BLaER1 treated with 17β-estradiol and CSF1 and Interleukin-3, amounts not matched to agents 10 nM and 100 nM (cell line): ENCODE measurements at regions not wholly inside any gene's neighbourhood (a gene's known extent, or its start where the extent isn't known, plus 50 kb on each side); places are given as distances from the start of the nearest gene placed in this dataset.

Experiments
- H3K27ac ChIP-seq, 11 experiments: shearing (Covaris generic); formaldehyde crosslinking; 2 replicates each; pipeline ENCODE4 v1.8.1; 2022
- H3K27me3 ChIP-seq, 11 experiments: shearing (Covaris generic); formaldehyde crosslinking; 2 replicates each; pipeline ENCODE4 v1.8.1; 2022
- H3K36me3 ChIP-seq, 11 experiments: shearing (Covaris generic); formaldehyde crosslinking; 2 replicates each; pipeline ENCODE4 v1.8.1; 2022
- H3K4me1 ChIP-seq, 10 experiments: shearing (Covaris generic); formaldehyde crosslinking; 2 replicates each; pipeline ENCODE4 v1.8.1; 2022
- H3K4me2 ChIP-seq, 11 experiments: shearing (Covaris generic); formaldehyde crosslinking; 2 replicates each; pipeline ENCODE4 v1.8.1; 2022
- H3K4me3 ChIP-seq, 10 experiments: shearing (Covaris generic); formaldehyde crosslinking; 2 replicates each; pipeline ENCODE4 v1.8.1; 2022
- H3K9ac ChIP-seq, 11 experiments: shearing (Covaris generic); formaldehyde crosslinking; 2 replicates each; pipeline ENCODE4 v1.8.1; 2022
- H3K9me3 ChIP-seq, 11 experiments: shearing (Covaris generic); formaldehyde crosslinking; replicated peaks in 1 of 11; 2 replicates each; pipeline ENCODE4 v1.8.1; 2022
- H4K20me1 ChIP-seq, 11 experiments: shearing (Covaris generic); formaldehyde crosslinking; 2 replicates each; pipeline ENCODE4 v1.8.1; 2022
- Cebpa-rat ChIP-seq, 11 experiments: shearing (Covaris generic); IDR thresholded peaks; 2 replicates each; pipeline ENCODE4 v1.8.1; 2022

DNA sequence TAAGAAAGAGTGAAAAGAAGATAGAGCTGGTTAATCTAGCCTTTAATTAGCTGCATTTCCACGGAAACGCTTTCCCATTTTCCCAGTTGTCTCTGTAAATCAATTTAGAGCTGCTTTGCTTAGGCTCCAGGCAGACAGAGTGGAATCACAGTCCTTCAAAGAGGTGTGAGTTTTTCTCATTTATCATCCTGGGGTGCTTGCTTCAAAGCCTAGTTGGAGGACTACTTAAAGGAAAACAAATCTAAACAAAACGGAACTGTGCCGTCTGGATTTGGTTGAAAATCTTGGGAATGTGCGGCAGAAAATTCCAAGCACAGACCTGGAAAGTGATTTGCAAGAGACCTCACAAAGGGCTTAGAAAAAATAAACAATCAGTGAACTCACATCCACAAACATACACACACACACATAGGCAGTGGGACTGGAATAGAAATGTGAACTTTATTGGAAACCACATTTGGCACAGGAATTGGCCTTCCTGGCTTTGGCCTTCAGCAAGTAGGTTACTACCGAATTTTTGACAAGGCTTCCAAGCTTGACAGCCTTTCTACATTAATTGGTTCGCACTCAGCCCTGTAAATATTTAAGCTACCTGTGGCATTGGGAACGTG lies 235.2 kb upstream of the SLC24A2 start:
- TF ChIP-seq Cebpa-rat (IDR thresholded peaks at IDR 0.05): no peak
- H3K4me1 ChIP-seq: no peaks in the 10 kb centered on the region
- no peaks in the 10 kb centered on the region for H4K20me1 ChIP-seq
- no peak overlapping the region for H3K27ac ChIP-seq
- no peak overlapping the region for H3K4me3 ChIP-seq
- no peak overlapping the region for H3K9ac ChIP-seq
- H3K4me2 ChIP-seq: no peak overlapping the region
- no peaks in the 10 kb centered on the region for H3K27me3 ChIP-seq
- no peaks in the 10 kb centered on the region for H3K9me3 ChIP-seq
- H3K36me3 ChIP-seq: no peaks in the 10 kb centered on the region

DNA sequence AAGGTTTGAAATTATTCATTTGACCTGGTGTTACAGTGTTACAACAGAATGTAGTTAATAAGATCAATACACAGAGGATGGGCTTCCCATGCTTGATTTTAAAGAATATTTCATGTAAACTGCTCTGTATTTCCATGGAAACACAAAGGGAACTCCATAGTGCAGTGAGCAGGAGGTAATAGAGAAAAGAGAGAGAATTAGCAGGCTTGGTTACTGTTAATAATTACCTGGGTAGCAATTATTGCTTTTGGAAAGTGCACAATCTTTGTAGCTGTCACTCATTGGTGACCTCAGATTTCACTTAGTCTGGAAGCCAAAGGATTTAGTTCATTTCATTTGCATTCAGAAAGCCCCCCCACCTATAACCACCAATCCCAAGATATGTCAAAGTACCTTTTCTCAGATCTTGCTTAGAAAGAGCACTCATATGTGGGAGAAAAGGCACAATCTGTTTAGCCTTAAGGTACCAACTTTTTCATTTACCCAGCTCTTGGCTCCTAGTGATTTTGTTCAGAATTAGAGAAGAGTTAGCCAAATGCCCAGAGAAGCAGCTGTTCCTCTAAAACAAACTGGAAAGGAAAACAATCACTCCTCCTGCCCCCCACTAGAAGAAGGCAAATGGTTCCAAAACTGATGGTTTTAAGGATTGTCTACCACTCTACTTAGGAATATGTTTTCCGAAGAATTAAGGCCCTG lies 234.5 kb upstream of the SLC24A2 start:
- Histone ChIP-seq H3K4me2 (no peak overlapping the region), H3K9ac (no peak overlapping the region), H4K20me1 (no peaks in the 10 kb centered on the region), H3K9me3 (no peaks in the 10 kb centered on the region), H3K36me3 (no peaks in the 10 kb centered on the region), H3K4me3 (no peak overlapping the region), H3K4me1 (no peaks in the 10 kb centered on the region), H3K27me3 (no peaks in the 10 kb centered on the region), H3K27ac (no peak overlapping the region)
- TF ChIP-seq Cebpa-rat (IDR thresholded peaks at IDR 0.05): no peak

GRCh38 chr9:20022410-20022809 lies 233.6 kb upstream of the SLC24A2 start:
- Histone ChIP-seq H3K4me2 (no peak overlapping the region), H3K36me3 (no peaks in the 10 kb centered on the region), H3K9me3 (no peaks in the 10 kb centered on the region), H3K9ac (no peak overlapping the region), H3K27me3 (no peaks in the 10 kb centered on the region), H3K4me3 (no peak overlapping the region), H3K4me1 (no peaks in the 10 kb centered on the region), H3K27ac (no peak overlapping the region), H4K20me1 (no peaks in the 10 kb centered on the region)
- no peak for TF ChIP-seq Cebpa-rat (IDR thresholded peaks at IDR 0.05)

DNA sequence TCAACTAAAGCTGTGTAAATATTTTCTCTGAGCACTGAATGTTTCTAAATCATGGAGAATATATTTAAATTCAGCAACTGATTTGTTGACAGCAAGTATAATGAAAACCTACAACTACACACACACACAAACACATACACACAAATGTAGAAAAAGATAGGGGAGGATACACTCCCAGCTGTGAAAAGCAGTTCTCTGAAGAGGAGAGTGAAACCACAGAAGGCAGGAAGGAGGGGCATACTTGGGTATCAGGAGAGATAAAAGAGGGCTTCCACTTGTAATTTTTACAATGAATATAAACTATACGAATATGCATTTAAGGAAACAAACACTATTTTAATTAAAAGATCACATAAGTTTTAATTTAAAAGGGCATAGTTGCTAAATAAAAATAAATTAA lies 227.8 kb upstream of the SLC24A2 start:
- Histone ChIP-seq H4K20me1 (no peaks in the 10 kb centered on the region), H3K9ac (no peak overlapping the region), H3K4me2 (no peak overlapping the region), H3K27me3 (no peaks in the 10 kb centered on the region), H3K9me3 (peaks cover 0 to 8% (median 0%) of the 10 kb centered on the region in 11 experiments; a peak in 4 of 22 replicates), H3K36me3 (no peaks in the 10 kb centered on the region), H3K27ac (no peak overlapping the region), H3K4me3 (no peak overlapping the region), H3K4me1 (no peaks in the 10 kb centered on the region; a peak in 1 of 20 replicates)
- TF ChIP-seq Cebpa-rat (IDR thresholded peaks at IDR 0.05): no peak

- Histone ChIP-seq H4K20me1 (no peaks in the 10 kb centered on the region), H3K36me3 (no peaks in the 10 kb centered on the region), H3K4me1 (no peaks in the 10 kb centered on the region; a peak in 1 of 20 replicates), H3K4me3 (no peak overlapping the region), H3K27ac (no peak overlapping the region), H3K27me3 (no peaks in the 10 kb centered on the region), H3K9ac (no peak overlapping the region), H3K9me3 (peaks cover 0 to 12% (median 4%) of the 10 kb centered on the region in 11 experiments; a peak in 6 of 22 replicates), H3K4me2 (no peak overlapping the region)
- TF ChIP-seq Cebpa-rat (IDR thresholded peaks at IDR 0.05): no peak
Measured at GRCh38 chr9:20015427-20015931, 226.6 kb upstream of the SLC24A2 start.

- Histone ChIP-seq H3K4me2 (no peak overlapping the region), H3K36me3 (no peaks in the 10 kb centered on the region)
Measured at GRCh38 chr9:20014168-20014567, 225.3 kb upstream of the SLC24A2 start.

GRCh38 chr9:20012232-20012631 lies 223.4 kb upstream of the SLC24A2 start:
- peaks cover 0 to 12% (median 4%) of the 10 kb centered on the region in 11 experiments; a peak in 8 of 22 replicates for H3K9me3 ChIP-seq
- no peak overlapping the region for H3K9ac ChIP-seq
- H3K27me3 ChIP-seq: no peaks in the 10 kb centered on the region
- no peaks in the 10 kb centered on the region; a peak in 1 of 20 replicates for H3K4me1 ChIP-seq
- H3K36me3 ChIP-seq: no peaks in the 10 kb centered on the region
- no peak overlapping the region for H3K27ac ChIP-seq
- H3K4me3 ChIP-seq: no peak overlapping the region
- no peak overlapping the region for H3K4me2 ChIP-seq
- no peak for TF ChIP-seq Cebpa-rat (IDR thresholded peaks at IDR 0.05)
- H4K20me1 ChIP-seq: no peaks in the 10 kb centered on the region

More at GRCh38 chr9:20014168-20014567, 225.3 kb upstream of the SLC24A2 start:
- Histone ChIP-seq H3K9ac (no peak overlapping the region), H3K4me3 (no peak overlapping the region), H3K4me1 (no peaks in the 10 kb centered on the region; a peak in 1 of 20 replicates), H3K27ac (no peak overlapping the region), H3K9me3 (peaks cover 0 to 12% (median 4%) of the 10 kb centered on the region in 11 experiments; a peak in 8 of 22 replicates), H3K27me3 (no peaks in the 10 kb centered on the region), H4K20me1 (no peaks in the 10 kb centered on the region)
- TF ChIP-seq Cebpa-rat (IDR thresholded peaks at IDR 0.05): no peak

GRCh38 chr9:20009606-20010005 lies 220.8 kb upstream of the SLC24A2 start:
- H3K4me1 ChIP-seq: no peaks in the 10 kb centered on the region
- H4K20me1 ChIP-seq: no peaks in the 10 kb centered on the region
- H3K27me3 ChIP-seq: no peaks in the 10 kb centered on the region
- no peak overlapping the region for H3K4me3 ChIP-seq
- no peak overlapping the region for H3K4me2 ChIP-seq
- H3K9ac ChIP-seq: no peak overlapping the region
- no peak for TF ChIP-seq Cebpa-rat (IDR thresholded peaks at IDR 0.05)
- no peaks in the 10 kb centered on the region for H3K36me3 ChIP-seq
- H3K9me3 ChIP-seq: peaks cover 0 to 12% (median 4%) of the 10 kb centered on the region in 11 experiments; a peak in 8 of 22 replicates
- H3K27ac ChIP-seq: no peak overlapping the region

DNA sequence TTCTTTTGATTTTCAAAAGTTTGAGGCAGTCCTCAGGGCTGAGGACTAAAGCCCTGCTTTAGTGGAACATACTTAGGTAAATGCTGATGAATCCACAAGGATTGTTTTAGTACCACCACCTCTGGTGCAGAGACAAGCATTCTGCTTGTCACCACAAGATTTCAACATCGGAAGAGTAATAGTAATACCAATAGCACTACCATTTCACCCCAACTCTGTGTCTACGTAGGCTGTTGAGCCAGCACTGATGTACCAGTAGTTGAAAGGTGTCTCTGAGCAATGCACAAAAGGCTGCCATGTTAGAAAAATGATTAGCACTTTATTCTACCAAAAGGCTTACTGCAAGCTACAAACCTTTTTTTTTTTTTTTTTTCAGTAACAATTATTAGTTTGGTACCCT lies 213.2 kb upstream of the SLC24A2 start:
- no peaks in the 10 kb centered on the region for H3K27me3 ChIP-seq
- H3K4me2 ChIP-seq: no peak overlapping the region
- no peak overlapping the region for H3K9ac ChIP-seq
- no peak for TF ChIP-seq Cebpa-rat (IDR thresholded peaks at IDR 0.05)
- H4K20me1 ChIP-seq: no peaks in the 10 kb centered on the region
- H3K36me3 ChIP-seq: no peaks in the 10 kb centered on the region
- H3K4me1 ChIP-seq: peaks cover 0 to 27% (median 11%) of the 10 kb centered on the region in 10 experiments; a peak in 12 of 20 replicates
- no peak overlapping the region for H3K27ac ChIP-seq
- peaks cover 0 to 20% (median 15%) of the 10 kb centered on the region in 11 experiments; a peak in 17 of 22 replicates for H3K9me3 ChIP-seq
- no peak overlapping the region for H3K4me3 ChIP-seq
